Parathyroid adenoma (tissue), 2 donors: ENCODE measurements at regions not wholly inside any gene's neighbourhood (a gene's known extent, or its start where the extent isn't known, plus 50 kb on each side); places are given as distances from the start of the nearest gene placed in this dataset.

Experiments
- H2AFZ ChIP-seq: fragments of 300-600 bp; sonication (generic); one replicate; pipeline ENCODE4 v1.7.0; 2017; ENCODE audit warnings: antibody characterized with exemption, mild to moderate bottlenecking
- H3K27ac ChIP-seq: fragments of 300-600 bp; sonication (generic); one replicate; pipeline ENCODE4 v1.7.0; 2017
- H3K27me3 ChIP-seq: fragments of 300-600 bp; sonication (generic); one replicate; pipeline ENCODE4 v1.7.0; 2017; ENCODE audit warnings: low read length; ENCODE audit not compliant: control insufficient read depth, insufficient read depth
- H3K36me3 ChIP-seq: fragments of 300-600 bp; sonication (generic); one replicate; pipeline ENCODE4 v1.7.0; 2017; ENCODE audit warnings: low read length; ENCODE audit not compliant: control insufficient read depth, insufficient read depth
- H3K4me1 ChIP-seq: fragments of 300-600 bp; sonication (generic); one replicate; pipeline ENCODE4 v1.7.0; 2017; ENCODE audit warnings: control low read depth
- H3K4me2 ChIP-seq: fragments of 300-600 bp; sonication (generic); one replicate; pipeline ENCODE4 v1.7.0; 2017; ENCODE audit warnings: low read length
- H3K4me3 ChIP-seq: fragments of 300-600 bp; sonication (generic); one replicate; pipeline ENCODE4 v1.7.0; 2017; ENCODE audit warnings: low read depth, low read length
- H3K79me2 ChIP-seq: fragments of 300-600 bp; sonication (generic); one replicate; pipeline ENCODE4 v1.7.0; 2017; ENCODE audit warnings: control low read depth
- H3K9ac ChIP-seq: fragments of 300-600 bp; sonication (generic); one replicate; pipeline ENCODE4 v1.7.0; 2017; ENCODE audit warnings: mild to moderate bottlenecking
- H3K9me3 ChIP-seq: fragments of 300-600 bp; sonication (generic); one replicate; pipeline ENCODE4 v1.7.0; 2017; ENCODE audit warnings: low read length; ENCODE audit not compliant: control insufficient read depth
- TF ChIP-seq, protein P1 (sequence below): fragments of 300-600 bp; sonication (generic); IDR thresholded peaks from one replicate; pipeline ENCODE4 v1.7.0; 2017; ENCODE audit warnings: antibody characterized with exemption, mild to moderate bottlenecking
- donor health status: primary hyperparathyroidism.

DNA sequence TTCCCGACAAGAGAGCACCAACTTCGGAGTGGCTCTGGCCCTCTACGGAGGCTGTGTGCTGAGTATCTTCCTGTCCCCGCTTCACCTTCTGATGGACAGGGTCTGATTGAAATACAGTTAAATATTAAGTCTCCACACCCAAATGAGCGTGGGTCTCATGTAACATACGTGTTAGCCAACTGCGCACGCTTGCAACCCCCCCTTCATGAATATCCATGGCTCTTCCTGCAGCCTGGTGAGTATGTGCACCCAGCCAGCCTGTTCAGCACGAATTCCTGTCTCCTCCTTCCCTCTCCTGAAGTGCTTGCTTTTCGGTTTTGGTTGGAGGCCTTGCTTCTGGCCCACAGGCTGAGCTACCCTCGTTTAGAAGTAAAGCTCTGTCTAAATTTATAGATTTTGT is 102.9 kb upstream of the FRMD1 start:
- TF ChIP-seq, protein P1, sequence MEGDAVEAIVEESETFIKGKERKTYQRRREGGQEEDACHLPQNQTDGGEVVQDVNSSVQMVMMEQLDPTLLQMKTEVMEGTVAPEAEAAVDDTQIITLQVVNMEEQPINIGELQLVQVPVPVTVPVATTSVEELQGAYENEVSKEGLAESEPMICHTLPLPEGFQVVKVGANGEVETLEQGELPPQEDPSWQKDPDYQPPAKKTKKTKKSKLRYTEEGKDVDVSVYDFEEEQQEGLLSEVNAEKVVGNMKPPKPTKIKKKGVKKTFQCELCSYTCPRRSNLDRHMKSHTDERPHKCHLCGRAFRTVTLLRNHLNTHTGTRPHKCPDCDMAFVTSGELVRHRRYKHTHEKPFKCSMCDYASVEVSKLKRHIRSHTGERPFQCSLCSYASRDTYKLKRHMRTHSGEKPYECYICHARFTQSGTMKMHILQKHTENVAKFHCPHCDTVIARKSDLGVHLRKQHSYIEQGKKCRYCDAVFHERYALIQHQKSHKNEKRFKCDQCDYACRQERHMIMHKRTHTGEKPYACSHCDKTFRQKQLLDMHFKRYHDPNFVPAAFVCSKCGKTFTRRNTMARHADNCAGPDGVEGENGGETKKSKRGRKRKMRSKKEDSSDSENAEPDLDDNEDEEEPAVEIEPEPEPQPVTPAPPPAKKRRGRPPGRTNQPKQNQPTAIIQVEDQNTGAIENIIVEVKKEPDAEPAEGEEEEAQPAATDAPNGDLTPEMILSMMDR = no peak
- H3K4me2 ChIP-seq = no peak overlapping the region
- H3K9ac ChIP-seq = no peak overlapping the region
- H3K79me2 ChIP-seq = no peaks in the 10 kb centered on the region
- H3K36me3 ChIP-seq = no peaks in the 10 kb centered on the region
- H3K27me3 ChIP-seq = no peaks in the 10 kb centered on the region
- H3K27ac ChIP-seq = no peak overlapping the region
- no peak overlapping the region for H2AFZ ChIP-seq
- no peaks in the 10 kb centered on the region for H3K9me3 ChIP-seq
- no peaks in the 10 kb centered on the region for H3K4me1 ChIP-seq
- no peak overlapping the region for H3K4me3 ChIP-seq

DNA sequence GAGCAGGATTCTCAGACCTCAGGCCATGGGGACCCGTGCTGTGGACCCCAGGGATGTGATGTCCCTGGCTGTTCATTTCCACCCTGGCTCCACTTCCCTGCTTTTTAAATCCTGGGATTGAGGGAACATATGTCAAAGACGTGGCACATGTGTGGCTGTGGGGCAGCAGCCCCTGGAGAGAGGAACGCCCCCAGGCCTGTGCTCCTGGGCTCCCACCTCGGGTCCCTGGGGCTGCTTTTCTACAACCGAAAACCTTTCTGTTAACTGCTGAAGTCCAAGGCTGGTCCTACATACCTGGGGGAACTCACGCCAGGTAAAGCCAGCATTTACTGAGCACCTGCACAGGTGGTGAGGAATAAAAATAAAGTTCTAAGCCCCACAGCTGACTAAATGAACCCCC is 102.3 kb upstream of the FRMD1 start:
- no peaks in the 10 kb centered on the region for H3K27me3 ChIP-seq

DNA sequence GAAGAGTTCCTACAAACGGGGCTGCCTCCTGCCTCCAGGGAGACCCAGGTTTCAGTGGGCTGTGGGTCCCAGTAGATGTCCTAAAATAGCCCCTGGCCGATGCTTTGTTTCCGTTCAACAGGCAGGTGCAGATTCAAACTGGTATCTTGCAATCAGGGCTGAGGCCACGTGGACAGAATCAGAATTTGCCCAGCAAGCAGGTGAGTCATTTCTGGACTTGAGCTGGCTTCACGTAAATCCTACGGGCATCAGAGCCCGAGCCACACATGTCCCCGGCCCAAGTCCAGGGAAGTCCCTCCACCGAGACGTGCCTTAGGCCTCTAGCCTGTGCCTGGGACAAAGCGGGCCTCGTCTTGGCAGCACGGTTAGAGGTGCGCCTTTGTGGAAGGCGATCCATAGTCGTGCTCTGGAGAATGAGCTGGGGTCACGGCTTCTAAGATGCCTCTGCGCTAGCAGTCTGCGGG is 101.6 kb upstream of the FRMD1 start:
- H3K4me1 ChIP-seq = no peaks in the 10 kb centered on the region
- H3K79me2 ChIP-seq = no peaks in the 10 kb centered on the region
- no peaks in the 10 kb centered on the region for H3K9me3 ChIP-seq
- no peak overlapping the region for H3K4me3 ChIP-seq
- H3K27me3 ChIP-seq = no peaks in the 10 kb centered on the region
- H3K36me3 ChIP-seq = no peaks in the 10 kb centered on the region
- no peak overlapping the region for H2AFZ ChIP-seq
- TF ChIP-seq, protein P1 = no peak
- H3K4me2 ChIP-seq = no peak overlapping the region
- H3K27ac ChIP-seq = no peak overlapping the region
- H3K9ac ChIP-seq = no peak overlapping the region

More for the DNA sequence above, 102.3 kb upstream of the FRMD1 start:
- Histone ChIP-seq H3K4me3 (no peak overlapping the region), H3K9me3 (no peaks in the 10 kb centered on the region), H3K79me2 (no peaks in the 10 kb centered on the region), H2AFZ (no peak overlapping the region), H3K4me1 (no peaks in the 10 kb centered on the region), H3K36me3 (no peaks in the 10 kb centered on the region), H3K4me2 (no peak overlapping the region), H3K9ac (no peak overlapping the region), H3K27ac (no peak overlapping the region)
- TF ChIP-seq, protein P1 = no peak

DNA sequence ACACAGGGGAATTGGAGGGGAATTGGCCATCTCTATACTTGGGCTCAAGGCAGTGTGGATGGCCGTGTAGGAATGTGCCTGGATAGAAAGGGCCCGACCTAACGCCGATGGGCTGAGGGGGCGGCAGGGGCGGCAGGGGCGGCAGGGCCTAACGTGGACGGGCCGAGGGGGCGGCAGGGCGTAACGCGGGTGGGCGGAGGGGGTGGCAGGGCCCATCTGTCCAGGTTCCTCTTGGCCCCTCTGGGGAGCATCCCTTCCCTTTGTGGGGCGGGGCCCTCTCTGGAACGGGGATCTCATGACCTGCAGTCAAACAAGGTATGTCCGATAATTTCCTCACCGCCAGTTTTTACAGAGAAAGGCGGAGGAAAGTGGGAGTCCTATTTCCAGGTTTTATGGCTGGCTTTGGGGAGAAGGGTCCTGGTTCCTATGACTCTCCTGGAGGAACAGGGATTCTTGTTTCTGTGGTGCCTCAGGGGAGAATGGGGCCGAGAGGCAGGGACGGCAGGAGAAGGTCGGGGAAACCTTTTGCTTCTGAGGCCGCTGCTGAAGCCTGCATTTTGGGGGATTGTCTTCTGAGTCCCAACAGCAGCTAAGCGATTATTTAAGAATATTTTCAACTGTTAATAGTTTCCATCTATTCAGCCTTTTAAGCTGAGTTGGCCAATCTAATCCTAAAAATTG is 100.8 kb upstream of the FRMD1 start:
- TF ChIP-seq, protein P1 = no peak
- no peaks in the 10 kb centered on the region for H3K4me1 ChIP-seq
- no peak overlapping the region for H3K9ac ChIP-seq
- no peaks in the 10 kb centered on the region for H3K36me3 ChIP-seq
- no peak overlapping the region for H3K4me3 ChIP-seq
- no peak overlapping the region for H2AFZ ChIP-seq
- H3K9me3 ChIP-seq = no peaks in the 10 kb centered on the region
- no peaks in the 10 kb centered on the region for H3K79me2 ChIP-seq
- no peaks in the 10 kb centered on the region for H3K27me3 ChIP-seq
- H3K4me2 ChIP-seq = no peak overlapping the region
- H3K27ac ChIP-seq = no peak overlapping the region

DNA sequence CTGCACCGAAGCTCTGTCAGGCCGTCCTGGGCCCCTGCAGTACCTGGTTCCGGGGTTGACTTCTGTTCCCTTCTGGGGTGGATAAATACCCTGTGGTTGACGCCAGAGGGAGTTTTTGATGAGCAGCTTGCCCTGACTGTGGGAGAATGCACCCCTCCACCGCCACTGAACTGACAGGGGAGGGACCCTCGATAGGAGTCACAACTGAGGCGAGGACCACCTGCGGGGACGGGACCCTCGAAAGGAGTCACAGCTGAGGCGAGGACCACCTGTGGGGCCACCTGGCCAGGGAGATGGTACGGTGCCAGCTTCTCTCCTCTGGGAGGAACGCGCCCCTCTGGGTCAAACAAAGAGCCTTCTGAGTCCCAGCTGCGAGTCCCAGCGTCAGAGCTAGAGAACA is 100.1 kb upstream of the FRMD1 start:
- Histone ChIP-seq H3K4me1 (no peaks in the 10 kb centered on the region), H3K36me3 (no peaks in the 10 kb centered on the region), H2AFZ (no peak overlapping the region), H3K9me3 (no peaks in the 10 kb centered on the region), H3K4me2 (no peak overlapping the region), H3K27me3 (no peaks in the 10 kb centered on the region), H3K9ac (no peak overlapping the region), H3K79me2 (no peaks in the 10 kb centered on the region), H3K4me3 (no peak overlapping the region), H3K27ac (no peak overlapping the region)
- TF ChIP-seq, protein P1 = no peak
